K562 (cell line): ENCODE measurements at regions not wholly inside any gene's neighbourhood (a gene's known extent, or its start where the extent isn't known, plus 50 kb on each side); places are given as distances from the start of the nearest gene placed in this dataset.

Source experiments
- AFF1 ChIP-seq, 2 experiments: fragments of 450-650 bp; IDR thresholded peaks; 2 replicates each; pipeline ENCODE4 v1.6.1; 2018; ENCODE audit warnings: mild to moderate bottlenecking in 2 of 2, low read depth in 1 of 2; ENCODE audit not compliant: partially characterized antibody in 2 of 2
- BHLHE40 ChIP-seq: IDR thresholded peaks from 2 replicates; pipeline ENCODE4 v1.6.1; 2011; ENCODE audit warnings: low read length, improper control_type of control experiment
- CBFB ChIP-seq: sonication (generic); formaldehyde crosslinking; IDR thresholded peaks from 2 replicates; pipeline ENCODE4 v1.4.0; 2020; ENCODE audit warnings: mild to moderate bottlenecking, missing genetic modification reagents
- CBX3 ChIP-seq, 2 experiments: IDR thresholded peaks; 1 replicate in 1 of 2; 2 replicates in 1 of 2; pipeline ENCODE4 v1.6.1; 2012; ENCODE audit warnings: inconsistent platforms in 2 of 2, low read length in 2 of 2, borderline replicate concordance in 1 of 2, control low read depth in 1 of 2
- CC2D1A ChIP-seq: fragments of 450-650 bp; IDR thresholded peaks from 2 replicates; pipeline ENCODE4 v1.6.1; 2017; ENCODE audit warnings: mild to moderate bottlenecking
- CTCFL ChIP-seq: IDR thresholded peaks from 2 replicates; pipeline ENCODE4 v1.6.1; 2011; ENCODE audit warnings: borderline replicate concordance, low read depth, mild to moderate bottlenecking, moderate library complexity, low read length; ENCODE audit not compliant: insufficient read depth, poor library complexity, severe bottlenecking
- FOXJ3 ChIP-seq: sonication (generic); formaldehyde crosslinking; IDR thresholded peaks from 2 replicates; pipeline ENCODE4 v1.4.0; 2020; ENCODE audit warnings: mild to moderate bottlenecking, missing genetic modification reagents
- HEY1 ChIP-seq: fragments of 250-450 bp; sonication (Bioruptor Pico); IDR thresholded peaks from 2 replicates; pipeline ENCODE4 v1.5.0; 2020; ENCODE audit warnings: mild to moderate bottlenecking, moderate library complexity, borderline replicate concordance
- IRF2 ChIP-seq: sonication (generic); formaldehyde crosslinking; IDR thresholded peaks from 2 replicates; pipeline ENCODE4 v1.8.1; 2022; ENCODE audit warnings: mild to moderate bottlenecking, missing genetic modification reagents
- MAX ChIP-seq: sonication (generic); formaldehyde crosslinking; IDR thresholded peaks from 2 replicates; pipeline ENCODE4 v1.9.0; 2022; ENCODE audit warnings: mild to moderate bottlenecking, missing genetic modification reagents
- POLR2A ChIP-seq: fragments of 450-650 bp; conservative IDR thresholded peaks from 2 replicates; pipeline ENCODE4 v1.6.1; 2016
- POLR3A ChIP-seq: IDR thresholded peaks from 2 replicates; pipeline ENCODE4 v1.6.1; 2011; ENCODE audit warnings: borderline replicate concordance, mild to moderate bottlenecking, moderate library complexity; ENCODE audit not compliant: insufficient read length, insufficient read depth; ENCODE audit errors: extremely low read depth
- RAD21 ChIP-seq, 2 experiments: fragments of 250-450 bp in 1 of 2; fragments of 450-650 bp in 1 of 2; sonication (Bioruptor Pico) in 1 of 2; formaldehyde crosslinking in 1 of 2; IDR thresholded peaks in 1 of 2; conservative IDR thresholded peaks in 1 of 2; 2 replicates each; pipeline versions ENCODE4 v1.4.0 to v1.8.0; 2020 to 2022; ENCODE audit warnings: mild to moderate bottlenecking in 2 of 2, moderate library complexity in 1 of 2
- RCOR1 ChIP-seq, 2 experiments: IDR thresholded peaks; 2 replicates each; pipeline ENCODE4 v1.6.1; 2012; ENCODE audit warnings: low read depth in 2 of 2, low read length in 2 of 2, borderline replicate concordance in 1 of 2, improper control_type of control experiment in 1 of 2
- TCF15 ChIP-seq: fragments of 250-450 bp; sonication (Bioruptor Pico); IDR thresholded peaks from 2 replicates; pipeline ENCODE4 v1.8.0; 2022; ENCODE audit warnings: moderate library complexity, mild to moderate bottlenecking, inconsistent platforms
- USF2 ChIP-seq: sonication (generic); formaldehyde crosslinking; IDR thresholded peaks from 2 replicates; pipeline ENCODE4 v1.5.0; 2020; ENCODE audit warnings: missing genetic modification reagents
- ZNF41 ChIP-seq: fragments of 250-450 bp; sonication (Bioruptor Pico); conservative IDR thresholded peaks from 2 replicates; pipeline ENCODE4 v1.4.0; 2020; ENCODE audit warnings: mild to moderate bottlenecking

GRCh38 chr4:56183344-56183959 lies 203.8 kb downstream of the AASDH start (continued):
- peak; percentile 7 for TF ChIP-seq CTCFL
- peak; percentile 77 for TF ChIP-seq USF2 (CRISPR knock-in tag)
- TF ChIP-seq FOXJ3 (CRISPR knock-in tag), result no peak
- TF ChIP-seq BHLHE40, result peak; percentile 56
- TF ChIP-seq TCF15 (CRISPR knock-in tag), result no peak
- no peak for TF ChIP-seq CBFB (CRISPR knock-in tag)
- TF ChIP-seq IRF2 (CRISPR knock-in tag), result no peak
- peak; percentile 9 to 43; a peak in 2 of 4 replicates for TF ChIP-seq RAD21 (CRISPR knock-in tag; conservative IDR thresholded peaks at IDR 0.05 in 1 of 2, IDR thresholded peaks at IDR 0.05 in 1 of 2)
- no peak for TF ChIP-seq HEY1
- TF ChIP-seq POLR2A, result no peak
- peak in 1 of 2 experiments; percentile 34; a peak in 1 of 4 replicates for TF ChIP-seq RCOR1 (IDR thresholded peaks at IDR 0.05; ENCODE audit: borderline replicate concordance in 1 of 2, low read depth in 2 of 2, low read length in 2 of 2)
- no peak for TF ChIP-seq ZNF41
- no peak for TF ChIP-seq POLR3A
- 0 out of 2 replicates have a peak, but pooled peaks have one; percentile 16 for TF ChIP-seq MAX (CRISPR knock-in tag)
- peak in 1 of 2 experiments; percentile 47 for TF ChIP-seq AFF1 (IDR thresholded peaks at IDR 0.05; ENCODE audit: low read depth in 1 of 2, partially characterized antibody in 2 of 2)
- TF ChIP-seq CC2D1A, result no peak
- 0 out of 3 replicates have a peak, but pooled peaks of 1 of the 2 experiments have one; percentile 56 for TF ChIP-seq CBX3 (IDR thresholded peaks at IDR 0.05; ENCODE audit: borderline replicate concordance in 1 of 2, low read length in 2 of 2)
